ENCODE measurements at regions not wholly inside any gene's neighbourhood (a gene's known extent, or its start where the extent isn't known, plus 50 kb on each side); places are given as distances from the start of the nearest gene placed in this dataset.

- DNase-seq: no peak
- Mint-ChIP-seq H3K27ac (no peak overlapping the region), H3K9me3 (ENCODE audit: insufficient read depth) (no peaks in the 10 kb centered on the region), H3K4me3 (no peak overlapping the region), H3K36me3 (ENCODE audit: low read depth) (no peaks in the 10 kb centered on the region), H3K4me1 (ENCODE audit: low read depth) (no peaks in the 10 kb centered on the region), H3K27me3 (ENCODE audit: low read depth) (peaks cover 2% of the 10 kb centered on the region)
- no peak for ATAC-seq
- ChIA-PET POLR2A (interaction anchor here (0.6 kb wide), 1 partner anchor 33 kb away, joined by 3 read pairs; no protein-coding TSS in a partner anchor), CTCF (no interaction called here)
Observed at GRCh38 chr2:47641366-47641765, 70.6 kb upstream of the KCNK12 start.

DNA sequence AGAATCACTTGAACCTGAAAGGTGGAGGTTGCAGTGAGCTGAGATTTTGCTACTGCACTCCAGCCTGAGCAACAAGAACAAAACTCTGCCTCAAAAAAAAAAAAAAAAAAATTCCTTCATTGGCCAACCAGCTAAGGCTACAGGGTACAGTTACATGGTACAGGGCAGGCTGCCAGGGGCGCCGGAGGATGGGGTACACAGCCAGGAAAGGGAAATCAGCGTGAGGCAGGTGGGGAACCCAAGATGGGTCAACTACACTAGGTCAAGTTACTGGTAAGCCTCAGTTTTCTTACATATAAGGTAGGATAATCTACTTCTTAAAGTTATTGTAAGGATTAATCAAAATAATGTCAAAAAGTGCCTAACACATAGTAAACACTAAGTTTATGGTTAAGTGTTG, 69.6 kb upstream of the KCNK12 start:
- H3K27me3 Mint-ChIP-seq (ENCODE audit: low read depth): peaks cover 2% of the 10 kb centered on the region
- H3K36me3 Mint-ChIP-seq (ENCODE audit: low read depth): no peaks in the 10 kb centered on the region
- CTCF ChIA-PET: no interaction called here
- no peak overlapping the region for H3K27ac Mint-ChIP-seq
- ATAC-seq: no peak
- H3K4me3 Mint-ChIP-seq: no peak overlapping the region
- H3K4me1 Mint-ChIP-seq (ENCODE audit: low read depth): no peaks in the 10 kb centered on the region
- no peaks in the 10 kb centered on the region for H3K9me3 Mint-ChIP-seq (ENCODE audit: insufficient read depth)
- no peak for DNase-seq
- POLR2A ChIA-PET: no interaction called here

GRCh38 chr2:47639467-47639866, 68.7 kb upstream of the KCNK12 start:
- CTCF ChIA-PET: no interaction called here
- Mint-ChIP-seq H3K9me3 (ENCODE audit: insufficient read depth) (no peaks in the 10 kb centered on the region), H3K36me3 (ENCODE audit: low read depth) (no peaks in the 10 kb centered on the region), H3K4me1 (ENCODE audit: low read depth) (no peaks in the 10 kb centered on the region), H3K27me3 (ENCODE audit: low read depth) (peaks cover 2% of the 10 kb centered on the region), H3K4me3 (no peak overlapping the region), H3K27ac (no peak overlapping the region)
- no peak for DNase-seq
- POLR2A ChIA-PET: no interaction called here
- no peak for ATAC-seq

DNA sequence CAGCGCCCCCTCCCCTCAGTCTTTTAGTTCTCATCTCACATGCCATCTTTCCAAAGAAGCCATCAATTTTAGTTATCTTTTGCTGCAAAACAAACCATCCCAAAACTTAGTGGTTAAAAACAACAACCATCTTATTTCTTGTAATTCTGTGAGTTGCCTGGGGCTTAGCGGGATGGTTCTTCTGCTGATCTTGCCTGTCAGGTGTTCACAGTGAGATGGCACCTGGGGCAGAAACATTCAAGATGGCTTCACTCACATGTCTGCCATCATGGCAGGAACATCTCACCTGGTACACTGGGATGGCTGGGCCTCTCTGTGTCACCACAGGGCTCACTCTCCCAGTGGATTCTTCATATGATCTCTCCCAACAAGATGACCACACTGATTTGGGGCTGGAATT, 67.6 kb upstream of the KCNK12 start:
- Mint-ChIP-seq H3K27me3 (ENCODE audit: low read depth) (peaks cover 2% of the 10 kb centered on the region), H3K27ac (no peak overlapping the region), H3K4me1 (ENCODE audit: low read depth) (no peaks in the 10 kb centered on the region), H3K9me3 (ENCODE audit: insufficient read depth) (no peaks in the 10 kb centered on the region), H3K4me3 (no peak overlapping the region), H3K36me3 (ENCODE audit: low read depth) (no peaks in the 10 kb centered on the region)
- ChIA-PET POLR2A (no interaction called here), CTCF (no interaction called here)
- ATAC-seq: no peak
- no peak for DNase-seq

DNA sequence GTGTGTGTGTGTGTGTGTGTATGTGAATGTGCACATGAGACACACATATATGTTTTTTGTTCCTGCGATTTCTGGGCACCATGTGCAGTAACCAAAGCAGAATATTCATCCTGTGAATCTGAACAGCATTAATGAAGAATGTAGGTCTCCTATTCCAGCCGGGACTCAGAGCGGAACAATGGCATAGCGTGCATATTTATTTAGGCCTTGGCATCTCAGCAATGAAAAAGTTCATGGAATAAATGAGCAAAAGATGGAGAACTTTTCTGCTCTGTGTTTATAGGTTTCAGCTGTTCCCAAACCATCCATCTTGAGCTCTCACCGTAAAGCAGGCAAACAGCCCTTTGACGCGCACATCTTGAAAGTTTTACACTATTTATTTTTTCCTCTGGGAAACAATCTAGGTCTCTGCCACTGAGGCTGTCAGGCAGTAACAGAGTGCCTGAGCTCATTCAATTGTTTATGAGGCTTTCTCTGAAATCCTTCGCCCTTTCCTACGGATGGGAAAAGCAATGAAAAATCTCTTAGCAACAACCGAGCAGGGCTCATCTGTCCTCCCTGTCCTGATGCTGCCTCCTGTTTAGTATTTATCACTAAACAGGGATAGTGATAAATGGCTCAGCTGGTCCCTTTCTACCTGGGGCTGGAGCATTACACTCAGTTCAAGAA, 65.9 kb upstream of the KCNK12 start:
- Mint-ChIP-seq H3K27me3 (ENCODE audit: low read depth) (peaks cover 2% of the 10 kb centered on the region), H3K27ac (no peak overlapping the region), H3K4me3 (no peak overlapping the region), H3K9me3 (ENCODE audit: insufficient read depth) (no peaks in the 10 kb centered on the region), H3K36me3 (ENCODE audit: low read depth) (no peaks in the 10 kb centered on the region), H3K4me1 (ENCODE audit: low read depth) (no peaks in the 10 kb centered on the region)
- ATAC-seq: no peak
- no peak for DNase-seq
- ChIA-PET POLR2A (no interaction called here), CTCF (no interaction called here)

GRCh38 chr2:47636176-47636575, 65.4 kb upstream of the KCNK12 start:
- H3K4me3 Mint-ChIP-seq: no peak overlapping the region
- ChIA-PET POLR2A (no interaction called here), CTCF (no interaction called here)
- peaks cover 2% of the 10 kb centered on the region for H3K27me3 Mint-ChIP-seq (ENCODE audit: low read depth)
- H3K9me3 Mint-ChIP-seq (ENCODE audit: insufficient read depth): no peaks in the 10 kb centered on the region
- no peaks in the 10 kb centered on the region for H3K36me3 Mint-ChIP-seq (ENCODE audit: low read depth)
- ATAC-seq (no peak), DNase-seq (no peak)
- no peaks in the 10 kb centered on the region for H3K4me1 Mint-ChIP-seq (ENCODE audit: low read depth)
- H3K27ac Mint-ChIP-seq: no peak overlapping the region

DNA sequence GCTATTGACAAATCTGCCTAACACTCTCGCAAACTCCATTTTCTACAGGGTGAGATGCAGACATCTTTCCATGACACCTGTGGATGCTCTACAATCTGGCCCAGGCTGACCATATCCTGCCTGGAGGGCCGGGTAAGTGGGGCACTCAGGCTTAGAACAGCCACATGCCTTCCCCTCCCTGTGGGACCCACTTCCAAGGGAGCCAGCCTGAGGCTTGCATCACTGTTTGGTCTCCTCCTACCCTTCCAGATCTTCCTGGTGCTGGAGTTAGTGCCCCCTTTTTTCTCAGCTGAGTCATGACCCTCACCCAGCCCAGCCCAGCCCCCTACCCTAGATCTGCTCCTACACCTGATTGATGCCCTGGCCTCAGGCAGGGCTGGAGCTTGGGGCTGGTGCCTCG, 62.0 kb upstream of the KCNK12 start:
- ChIA-PET POLR2A (no interaction called here), CTCF (interaction anchor here (1.4 kb wide), 1 partner anchor 135 kb away, joined by 3 read pairs; no protein-coding TSS in a partner anchor)
- H3K4me1 Mint-ChIP-seq (ENCODE audit: low read depth): no peaks in the 10 kb centered on the region
- no peak for ATAC-seq
- DNase-seq: no peak
- no peak overlapping the region for H3K4me3 Mint-ChIP-seq
- no peak overlapping the region for H3K27ac Mint-ChIP-seq
- no peaks in the 10 kb centered on the region for H3K36me3 Mint-ChIP-seq (ENCODE audit: low read depth)
- H3K27me3 Mint-ChIP-seq (ENCODE audit: low read depth): no peaks in the 10 kb centered on the region
- no peaks in the 10 kb centered on the region for H3K9me3 Mint-ChIP-seq (ENCODE audit: insufficient read depth)

DNA sequence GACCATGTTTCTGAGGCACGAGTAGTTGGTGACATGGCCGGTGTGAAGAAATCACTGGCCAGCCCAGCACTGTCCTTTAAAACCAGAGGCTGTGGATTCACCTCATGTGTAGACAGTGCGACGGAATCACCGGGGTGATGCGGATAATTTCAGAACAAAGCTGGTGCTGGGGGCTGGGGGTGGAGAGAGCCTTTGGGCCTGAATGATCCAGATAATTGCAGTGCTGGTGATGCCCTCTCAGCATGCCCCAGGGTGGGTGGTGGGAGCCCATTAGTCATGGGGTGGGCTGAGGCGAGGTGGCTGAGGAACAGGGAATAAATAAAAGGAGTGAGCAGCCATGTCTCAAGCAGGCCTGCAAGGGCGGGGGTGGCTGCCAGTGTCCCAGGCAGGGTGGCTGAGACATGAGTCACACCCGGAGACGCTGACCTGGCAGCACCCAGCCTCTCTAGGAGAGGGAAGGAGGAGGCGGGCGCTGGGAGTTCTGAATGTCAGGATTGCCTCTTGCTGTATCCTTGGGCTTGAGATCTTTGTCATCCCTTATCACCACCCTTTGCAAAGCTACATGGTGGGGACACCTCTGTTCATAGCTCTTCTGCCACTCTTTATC, 61.1 kb upstream of the KCNK12 start:
- H3K4me3 Mint-ChIP-seq: no peak overlapping the region
- no peaks in the 10 kb centered on the region for H3K9me3 Mint-ChIP-seq (ENCODE audit: insufficient read depth)
- no peaks in the 10 kb centered on the region for H3K36me3 Mint-ChIP-seq (ENCODE audit: low read depth)
- no peaks in the 10 kb centered on the region for H3K27me3 Mint-ChIP-seq (ENCODE audit: low read depth)
- POLR2A ChIA-PET: no interaction called here
- ATAC-seq (no peak), DNase-seq (no peak)
- no peak overlapping the region for H3K27ac Mint-ChIP-seq
- CTCF ChIA-PET: interaction anchor here (1.4 kb wide), 1 partner anchor 135 kb away, joined by 3 read pairs; no protein-coding TSS in a partner anchor
- H3K4me1 Mint-ChIP-seq (ENCODE audit: low read depth): no peaks in the 10 kb centered on the region

GRCh38 chr2:47631306-47631705, 60.5 kb upstream of the KCNK12 start:
- ChIA-PET CTCF (no interaction called here), POLR2A (no interaction called here)
- DNase-seq (no peak), ATAC-seq (no peak)
- Mint-ChIP-seq H3K27me3 (ENCODE audit: low read depth) (no peaks in the 10 kb centered on the region), H3K9me3 (ENCODE audit: insufficient read depth) (no peaks in the 10 kb centered on the region), H3K36me3 (ENCODE audit: low read depth) (no peaks in the 10 kb centered on the region), H3K27ac (no peak overlapping the region), H3K4me1 (ENCODE audit: low read depth) (no peaks in the 10 kb centered on the region), H3K4me3 (no peak overlapping the region)

GRCh38 chr2:47629501-47630460, 59.0 kb upstream of the KCNK12 start:
- ATAC-seq (no peak), DNase-seq (no peak)
- CTCF ChIA-PET: no interaction called here
- POLR2A ChIA-PET: no interaction called here
- no peaks in the 10 kb centered on the region for H3K9me3 Mint-ChIP-seq (ENCODE audit: insufficient read depth)
- no peak overlapping the region for H3K4me3 Mint-ChIP-seq
- H3K27ac Mint-ChIP-seq: no peak overlapping the region
- peaks cover 6% of the 10 kb centered on the region for H3K27me3 Mint-ChIP-seq (ENCODE audit: low read depth)
- H3K4me1 Mint-ChIP-seq (ENCODE audit: low read depth): no peaks in the 10 kb centered on the region
- H3K36me3 Mint-ChIP-seq (ENCODE audit: low read depth): no peaks in the 10 kb centered on the region

DNA sequence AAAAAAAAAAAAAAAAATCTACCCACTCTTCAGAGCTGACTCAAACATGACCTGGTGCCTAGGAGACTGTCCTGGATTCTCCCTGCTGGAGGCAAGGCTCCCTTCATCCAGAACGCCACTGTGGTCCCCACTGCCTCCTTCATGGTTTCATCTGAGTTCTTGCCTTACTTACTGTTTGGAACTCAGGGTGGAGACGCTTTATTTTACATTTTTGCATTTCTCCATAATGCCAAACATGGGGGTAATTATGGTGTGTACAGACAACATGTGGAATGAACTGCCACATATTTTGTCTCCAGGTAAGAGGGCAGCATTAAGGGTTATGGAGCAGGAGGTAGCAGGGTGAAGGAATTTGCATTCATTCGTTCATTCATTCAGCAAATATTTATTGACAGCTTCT, 58.1 kb upstream of the KCNK12 start:
- Mint-ChIP-seq H3K9me3 (ENCODE audit: insufficient read depth) (no peaks in the 10 kb centered on the region), H3K4me3 (no peak overlapping the region), H3K36me3 (ENCODE audit: low read depth) (no peaks in the 10 kb centered on the region), H3K27ac (no peak overlapping the region), H3K4me1 (ENCODE audit: low read depth) (no peaks in the 10 kb centered on the region), H3K27me3 (ENCODE audit: low read depth) (peaks cover 11% of the 10 kb centered on the region)
- CTCF ChIA-PET: no interaction called here
- no peak for DNase-seq
- ATAC-seq: no peak
- POLR2A ChIA-PET: no interaction called here

DNA sequence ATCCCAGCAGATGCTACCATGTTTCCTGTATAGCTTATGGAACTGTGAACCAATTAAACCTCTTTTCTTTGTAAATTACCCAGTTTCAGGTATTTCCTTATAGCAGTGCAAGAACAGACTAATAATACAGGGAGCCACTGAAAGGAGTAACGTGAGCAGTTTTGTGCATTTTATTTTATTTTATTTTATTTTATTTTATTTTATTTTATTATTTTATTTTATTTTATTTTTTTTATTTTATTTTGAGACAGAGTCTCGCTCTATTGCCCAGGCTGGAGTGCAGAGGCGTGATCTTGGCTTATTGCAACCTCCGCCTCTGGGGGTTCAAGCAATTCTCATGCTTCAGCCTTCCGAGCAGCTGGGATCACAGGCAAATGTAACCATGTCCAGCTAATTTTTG, 55.9 kb upstream of the KCNK12 start:
- no peak overlapping the region for H3K4me3 Mint-ChIP-seq
- DNase-seq: no peak
- ChIA-PET POLR2A (no interaction called here), CTCF (no interaction called here)
- no peaks in the 10 kb centered on the region for H3K4me1 Mint-ChIP-seq (ENCODE audit: low read depth)
- H3K9me3 Mint-ChIP-seq (ENCODE audit: insufficient read depth): no peaks in the 10 kb centered on the region
- no peak overlapping the region for H3K27ac Mint-ChIP-seq
- H3K27me3 Mint-ChIP-seq (ENCODE audit: low read depth): peaks cover 12% of the 10 kb centered on the region
- no peaks in the 10 kb centered on the region for H3K36me3 Mint-ChIP-seq (ENCODE audit: low read depth)
- ATAC-seq: no peak

All from activated CD8-positive, alpha-beta T cell treated with anti-CD3 and anti-CD28 coated beads, Interleukin-2, amount 10 ng/mL, durations not matched to agents 7 days and 5 days (primary cell).